ENCODE measurements at regions not wholly inside any gene's neighbourhood (a gene's known extent, or its start where the extent isn't known, plus 50 kb on each side); places are given as distances from the start of the nearest gene placed in this dataset.

- TF ChIP-seq POLR2A (IDR thresholded peaks at IDR 0.05) (no peak), POLR2AphosphoS5 (IDR thresholded peaks at IDR 0.05) (no peak)
- TF ChIP-seq, protein P1, sequence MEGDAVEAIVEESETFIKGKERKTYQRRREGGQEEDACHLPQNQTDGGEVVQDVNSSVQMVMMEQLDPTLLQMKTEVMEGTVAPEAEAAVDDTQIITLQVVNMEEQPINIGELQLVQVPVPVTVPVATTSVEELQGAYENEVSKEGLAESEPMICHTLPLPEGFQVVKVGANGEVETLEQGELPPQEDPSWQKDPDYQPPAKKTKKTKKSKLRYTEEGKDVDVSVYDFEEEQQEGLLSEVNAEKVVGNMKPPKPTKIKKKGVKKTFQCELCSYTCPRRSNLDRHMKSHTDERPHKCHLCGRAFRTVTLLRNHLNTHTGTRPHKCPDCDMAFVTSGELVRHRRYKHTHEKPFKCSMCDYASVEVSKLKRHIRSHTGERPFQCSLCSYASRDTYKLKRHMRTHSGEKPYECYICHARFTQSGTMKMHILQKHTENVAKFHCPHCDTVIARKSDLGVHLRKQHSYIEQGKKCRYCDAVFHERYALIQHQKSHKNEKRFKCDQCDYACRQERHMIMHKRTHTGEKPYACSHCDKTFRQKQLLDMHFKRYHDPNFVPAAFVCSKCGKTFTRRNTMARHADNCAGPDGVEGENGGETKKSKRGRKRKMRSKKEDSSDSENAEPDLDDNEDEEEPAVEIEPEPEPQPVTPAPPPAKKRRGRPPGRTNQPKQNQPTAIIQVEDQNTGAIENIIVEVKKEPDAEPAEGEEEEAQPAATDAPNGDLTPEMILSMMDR (IDR thresholded peaks at IDR 0.05), result no peak
These were observed 395.3 kb downstream of the AEBP2 start for GRCh38 chr12:19834592-19834991.

All from suprapubic skin (tissue), 4 donors.